ENCODE measurements at regions not wholly inside any gene's neighbourhood (a gene's known extent, or its start where the extent isn't known, plus 50 kb on each side); places are given as distances from the start of the nearest gene placed in this dataset.

GRCh38 chr6:121828146-121828886 lies 392.9 kb downstream of the GJA1 start:
- DNase-seq, result no peak

- DNase-seq, result no peak
Observed at GRCh38 chr6:121830736-121831135, 395.3 kb downstream of the GJA1 start.

DNA sequence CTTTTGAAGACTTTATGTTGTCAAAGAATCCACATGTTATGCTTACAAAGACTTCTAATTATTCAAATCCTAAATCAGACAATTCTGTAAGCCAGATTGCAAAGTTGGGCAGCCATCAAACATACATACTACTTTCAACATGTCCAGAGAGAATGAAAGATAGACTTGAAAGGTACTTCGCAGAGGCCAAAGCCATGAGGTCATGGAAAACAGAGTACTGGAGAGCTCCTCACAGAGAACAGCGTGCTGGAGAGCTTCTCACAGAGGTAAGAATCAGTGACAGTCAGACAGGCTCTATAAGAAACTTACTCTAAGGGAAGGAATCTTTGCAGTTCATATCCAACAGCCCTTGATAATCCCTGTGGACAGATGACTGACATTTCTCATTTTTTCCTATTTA lies 400.2 kb downstream of the GJA1 start:
- DNase-seq, result no peak

DNA sequence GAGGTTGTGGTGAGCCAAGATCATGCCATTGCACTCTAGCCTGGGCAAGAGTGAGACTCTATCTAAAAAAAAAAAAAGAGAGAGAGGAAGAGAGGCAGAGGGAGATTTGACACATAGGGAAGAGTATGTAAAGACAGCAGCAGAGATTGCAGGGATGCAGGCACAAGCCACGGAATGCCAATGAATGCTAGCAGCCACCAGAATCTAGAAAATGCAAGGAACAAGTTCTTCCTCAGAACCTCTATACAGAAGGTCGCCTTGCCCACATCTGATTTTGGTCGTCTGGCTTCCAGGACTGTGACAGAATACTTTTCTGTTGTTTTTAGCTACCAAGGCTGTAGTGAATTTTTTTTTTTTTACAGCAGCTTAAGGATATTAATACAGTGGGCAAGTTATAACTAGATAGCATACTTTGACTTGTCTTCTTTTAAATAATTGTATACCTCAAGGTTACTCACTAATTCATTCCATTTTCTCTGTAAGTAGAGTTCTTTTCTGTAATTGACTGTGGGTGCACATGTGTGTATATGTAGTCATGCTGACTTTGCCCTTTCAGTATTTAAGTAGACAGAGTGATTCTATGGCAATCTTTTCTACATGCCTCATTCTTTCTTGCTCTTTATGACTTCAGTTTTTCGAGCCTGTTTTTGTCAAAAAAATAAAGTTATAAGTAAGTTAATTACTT lies 402.2 kb downstream of the GJA1 start:
- no peak for DNase-seq

DNA sequence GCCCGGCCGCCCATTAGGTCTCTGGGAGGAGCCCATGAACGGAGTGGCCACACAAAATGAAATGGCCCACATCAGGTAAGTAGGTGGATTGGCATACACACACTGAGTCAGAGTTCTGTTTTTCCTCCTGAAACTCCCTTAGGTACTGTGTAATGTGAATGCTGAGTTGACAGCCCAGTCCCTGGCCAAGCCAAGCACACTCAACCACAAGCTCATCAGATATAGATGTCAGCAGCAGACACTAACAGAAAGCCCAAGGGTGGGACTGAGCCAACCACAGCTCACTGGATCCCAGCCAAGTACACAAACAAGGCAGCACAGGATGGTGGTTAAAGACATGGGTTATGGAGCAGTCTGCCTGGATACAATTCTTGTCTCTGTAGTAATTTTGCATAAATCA lies 403.4 kb downstream of the GJA1 start:
- DNase-seq, result no peak

DNA sequence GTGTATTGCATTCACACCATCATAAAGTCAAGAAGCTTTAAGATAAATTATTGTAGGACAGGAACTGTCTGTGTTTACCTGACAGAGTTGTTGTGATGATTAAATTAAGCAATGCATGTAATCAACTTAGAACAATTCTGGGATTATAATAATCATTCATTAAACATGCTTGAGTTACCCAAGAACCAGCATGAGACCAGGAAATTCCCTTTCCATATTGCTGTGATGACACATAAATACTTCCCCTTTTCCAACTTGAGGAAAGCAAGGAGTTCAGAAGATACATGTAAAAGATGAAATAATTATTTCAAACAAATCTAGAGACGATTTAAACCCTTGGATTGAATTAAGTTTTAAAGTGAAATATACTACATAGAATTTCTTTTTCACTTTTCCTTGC lies 404.4 kb downstream of the GJA1 start:
- DNase-seq, result no peak

GRCh38 chr6:121844898-121845297 lies 409.5 kb downstream of the GJA1 start:
- DNase-seq, result no peak

- DNase-seq, result no peak
Observed at GRCh38 chr6:121847806-121848522, 412.5 kb downstream of the GJA1 start.

DNA sequence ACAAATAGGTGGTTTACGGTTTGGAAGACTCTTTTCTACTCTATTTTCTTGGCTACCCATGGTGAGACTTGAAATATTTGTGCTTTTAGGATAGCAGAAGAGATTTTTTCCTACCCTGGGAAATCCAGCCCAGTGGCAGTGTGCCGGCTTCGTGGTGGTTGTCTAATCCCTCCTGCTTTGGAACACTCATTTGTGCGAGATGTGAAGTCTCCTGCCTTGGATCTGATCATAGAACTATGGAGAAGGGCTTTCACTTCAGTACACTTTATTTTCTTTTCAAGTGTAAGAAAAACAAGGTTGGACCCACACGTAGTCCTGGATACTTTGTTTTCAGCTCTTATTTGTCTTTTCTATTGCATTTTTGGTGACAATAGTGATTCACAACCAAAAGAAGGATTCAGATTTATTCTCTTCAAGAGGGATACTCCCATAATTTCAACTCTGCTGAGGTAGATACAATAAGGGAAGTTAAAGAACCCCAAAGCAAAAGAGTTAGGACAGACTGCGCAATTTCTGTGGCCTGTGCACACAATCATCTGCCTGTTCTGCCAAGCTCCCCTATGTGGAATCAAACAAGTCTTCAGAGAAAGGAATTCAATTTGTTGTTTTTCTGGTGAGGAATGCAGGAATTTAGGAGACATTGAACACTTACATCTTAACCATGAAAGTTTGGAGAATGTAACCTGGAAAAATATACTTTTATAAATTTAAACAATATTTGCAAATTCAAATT lies 413.2 kb downstream of the GJA1 start:
- DNase-seq, result no peak

GRCh38 chr6:121849477-121849876 lies 414.0 kb downstream of the GJA1 start:
- DNase-seq, result peak; percentile 70

- DNase-seq, result no peak
Observed at GRCh38 chr6:121851056-121851455, 415.6 kb downstream of the GJA1 start.

DNA sequence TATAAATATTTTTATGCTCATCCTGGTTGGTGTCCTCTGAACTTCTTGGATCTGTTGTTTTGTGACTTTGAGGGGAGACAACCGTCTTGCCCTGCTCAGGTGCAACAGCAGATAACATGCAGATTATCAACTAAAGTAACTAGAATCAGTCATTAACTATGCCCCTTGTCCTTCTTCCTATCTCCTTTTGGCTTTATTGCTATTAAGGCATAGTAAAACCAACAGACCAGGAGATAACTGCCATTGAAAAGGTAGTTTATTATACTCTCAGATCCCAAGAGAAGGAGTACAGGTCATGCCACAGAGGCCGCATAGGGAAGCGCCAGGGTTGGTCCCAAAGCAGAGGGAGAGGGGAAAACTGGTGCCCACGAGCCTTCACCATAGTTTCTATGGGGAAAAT lies 418.2 kb downstream of the GJA1 start:
- DNase-seq, result no peak

- DNase-seq, result no peak
Observed at GRCh38 chr6:121855521-121855920, 420.1 kb downstream of the GJA1 start.

GRCh38 chr6:121856296-121856695 lies 420.9 kb downstream of the GJA1 start:
- DNase-seq, result no peak

DNA sequence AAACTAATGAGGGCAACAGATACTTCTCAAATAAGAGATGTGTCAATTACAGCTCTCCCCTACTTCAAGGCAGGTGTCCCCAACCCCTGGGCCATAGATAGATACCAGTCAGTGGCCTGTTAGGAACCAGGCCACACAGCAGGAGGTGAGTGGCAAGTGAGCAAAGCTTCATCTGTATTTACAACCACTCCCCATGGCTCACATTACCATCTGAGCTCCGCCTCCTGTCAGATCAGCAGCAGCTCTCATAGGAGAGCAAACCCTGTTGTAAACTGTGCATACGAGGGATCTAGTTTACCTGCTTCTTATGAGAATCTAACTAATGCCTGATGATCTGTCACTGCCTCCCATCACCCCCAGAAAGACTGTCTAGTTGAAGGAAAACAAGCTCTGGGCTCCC lies 422.1 kb downstream of the GJA1 start:
- no peak for DNase-seq

DNA sequence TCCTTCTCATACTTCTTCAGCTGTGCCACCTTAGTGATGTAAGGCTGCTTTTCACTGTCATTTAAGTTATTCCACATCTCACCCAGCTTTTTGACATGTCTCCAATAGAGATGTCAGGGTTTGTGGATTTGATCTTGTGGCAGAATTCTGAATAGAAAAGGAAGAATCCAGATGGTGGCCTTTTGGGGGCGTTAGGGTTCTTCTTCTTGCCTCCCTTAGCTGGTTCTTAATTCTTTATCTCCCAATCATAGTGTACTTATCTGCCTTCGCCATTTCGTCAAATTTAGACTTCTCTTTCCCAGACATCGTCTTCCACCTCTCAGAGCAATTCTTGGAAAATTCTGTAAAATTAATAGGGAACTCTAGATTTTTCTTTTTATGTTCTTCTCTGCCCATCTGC lies 422.9 kb downstream of the GJA1 start:
- DNase-seq, result no peak

DNA sequence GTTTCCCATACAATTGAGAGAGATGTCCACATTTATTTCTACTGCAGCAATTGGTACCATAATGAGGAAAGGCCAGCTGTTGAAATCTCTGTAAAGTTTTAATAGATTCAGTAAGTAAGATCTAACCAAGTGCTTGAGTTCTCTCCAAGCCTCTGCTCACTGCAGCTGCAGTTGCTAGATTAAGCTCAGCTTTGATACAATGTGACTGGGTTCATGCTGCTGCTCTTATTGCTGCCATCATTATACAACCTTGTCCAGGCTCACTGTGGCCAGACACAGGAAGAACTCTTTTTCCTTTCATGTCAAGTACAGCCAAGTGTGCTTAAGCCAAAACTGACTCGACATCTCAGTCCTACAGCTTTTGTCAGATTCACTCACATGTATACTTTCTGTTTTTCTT lies 423.5 kb downstream of the GJA1 start:
- no peak for DNase-seq

GRCh38 chr6:121865811-121866210 lies 430.4 kb downstream of the GJA1 start:
- no peak for DNase-seq

DNA sequence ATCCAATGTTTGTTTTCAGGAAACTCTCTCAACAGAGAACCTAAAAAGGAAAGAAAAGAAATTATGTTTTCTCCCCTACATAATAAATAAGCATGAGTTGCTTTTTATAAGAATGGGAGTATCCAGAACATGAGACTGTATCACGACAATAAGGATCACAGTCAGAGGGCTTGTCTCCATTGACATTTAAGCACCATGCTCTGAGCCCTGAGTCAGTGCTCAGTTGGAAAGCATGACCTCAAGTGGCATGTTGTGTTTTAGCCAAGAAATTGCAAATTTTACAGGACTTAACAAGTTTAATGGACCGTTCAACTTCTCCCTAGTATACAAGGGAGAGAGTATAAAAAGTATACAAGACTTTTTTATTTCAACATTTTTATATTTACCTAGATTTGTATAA lies 431.6 kb downstream of the GJA1 start:
- DNase-seq, result no peak

DNA sequence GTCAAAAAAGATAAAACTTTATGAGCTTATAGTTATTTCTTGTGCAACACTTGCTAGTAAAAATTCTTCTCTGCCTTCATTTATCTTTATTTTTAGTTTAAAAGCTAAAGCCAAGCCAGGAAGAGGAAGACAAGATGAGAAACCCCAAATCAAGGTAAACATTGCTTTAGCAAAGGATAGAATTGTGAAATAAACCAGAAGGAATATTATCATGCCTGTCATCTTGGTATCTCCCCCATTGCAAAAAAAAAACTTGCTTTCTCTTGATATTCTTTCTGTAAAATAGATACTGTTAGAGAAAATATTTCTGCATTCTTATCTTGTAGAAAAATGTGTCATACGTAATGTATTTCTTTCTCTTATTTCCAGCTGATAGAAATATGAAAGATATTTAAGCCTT lies 432.8 kb downstream of the GJA1 start:
- no peak for DNase-seq

DNA sequence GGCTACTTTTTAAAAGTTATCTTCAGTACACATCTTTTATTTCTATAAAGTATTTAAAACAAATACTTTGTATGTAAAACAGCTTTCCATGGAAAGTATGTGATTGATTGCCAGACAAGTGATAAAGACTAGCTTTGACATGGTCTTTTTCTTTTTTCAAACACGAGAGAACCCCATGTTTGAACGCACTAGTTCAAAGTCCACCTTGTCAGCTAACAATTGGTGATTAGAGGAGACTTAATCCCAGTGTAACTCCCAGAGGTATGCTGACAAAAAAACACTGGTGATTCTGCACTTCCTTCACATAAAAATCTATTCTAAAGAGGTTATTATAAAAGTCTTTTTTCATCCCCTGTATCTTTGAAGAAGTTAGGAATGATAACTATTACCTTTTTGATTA lies 438.1 kb downstream of the GJA1 start:
- DNase-seq, result no peak

DNA sequence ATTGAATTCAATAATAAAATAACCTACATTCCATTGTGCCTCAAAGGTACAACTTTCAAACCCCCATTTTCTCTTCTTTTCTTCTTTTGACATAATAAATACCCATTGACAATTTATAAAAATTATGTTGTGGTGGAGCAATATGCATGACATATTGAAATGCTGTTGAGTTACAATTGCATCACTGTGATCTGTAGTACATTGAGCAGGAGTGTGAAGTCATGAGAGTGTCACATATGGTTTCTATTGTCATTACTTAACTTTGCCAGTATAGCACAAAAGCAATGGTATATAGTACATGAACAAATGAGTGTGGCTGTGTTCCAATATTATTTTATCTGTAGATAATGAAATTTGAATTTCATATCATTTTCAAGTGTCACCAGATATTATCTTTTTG lies 441.3 kb downstream of the GJA1 start:
- no peak for DNase-seq

- no peak for DNase-seq
Observed at GRCh38 chr6:121879149-121879548, 443.7 kb downstream of the GJA1 start.

All from left kidney (tissue), 1 donor.